HL-60 (cell line): ENCODE measurements at regions not wholly inside any gene's neighbourhood (a gene's known extent, or its start where the extent isn't known, plus 50 kb on each side); places are given as distances from the start of the nearest gene placed in this dataset.

ENCODE experiments used
- DNase-seq, 2 experiments: peaks; one replicate each; pipeline ENCODE4 v3.0.0-alpha.2; 2010 to 2020; ENCODE audit warnings: low read depth in 1 of 2, low spot score in 1 of 2
- H3K27ac ChIP-seq: fragments of 250-450 bp; sonication (Bioruptor Pico); replicated peaks from 2 replicates; pipeline ENCODE4 v1.5.1; 2020; ENCODE audit warnings: mild to moderate bottlenecking, moderate library complexity
- H3K27me3 ChIP-seq: fragments of 250-450 bp; sonication (Bioruptor Pico); 2 replicates; pipeline ENCODE4 v1.5.1; 2021; ENCODE audit warnings: mild to moderate bottlenecking, moderate library complexity; ENCODE audit not compliant: insufficient read depth, poor library complexity, severe bottlenecking
- H3K4me3 ChIP-seq: replicated peaks from 2 replicates; pipeline ENCODE4 v1.5.1; 2011; ENCODE audit warnings: mild to moderate bottlenecking, control low read depth, low read length; ENCODE audit not compliant: insufficient read depth
- CTCF ChIP-seq: IDR thresholded peaks from one replicate; pipeline ENCODE4 v1.5.1; 2011; ENCODE audit warnings: low read length, control low read depth, inconsistent platforms; ENCODE audit not compliant: insufficient read depth
- GABPA ChIP-seq: IDR thresholded peaks from 2 replicates; pipeline ENCODE4 v1.6.1; 2012; ENCODE audit warnings: low read depth
- POLR2AphosphoS5 ChIP-seq: IDR thresholded peaks from 2 replicates; pipeline ENCODE4 v1.6.1; 2012; ENCODE audit warnings: low read depth
- SPI1 ChIP-seq: IDR thresholded peaks from 2 replicates; pipeline ENCODE4 v1.6.1; 2012; ENCODE audit warnings: low read depth, mild to moderate bottlenecking, borderline replicate concordance
- TF ChIP-seq, protein P1 (sequence below): IDR thresholded peaks from 2 replicates; pipeline ENCODE4 v1.6.1; 2012; ENCODE audit warnings: low read depth; ENCODE audit not compliant: insufficient replicate concordance

DNA sequence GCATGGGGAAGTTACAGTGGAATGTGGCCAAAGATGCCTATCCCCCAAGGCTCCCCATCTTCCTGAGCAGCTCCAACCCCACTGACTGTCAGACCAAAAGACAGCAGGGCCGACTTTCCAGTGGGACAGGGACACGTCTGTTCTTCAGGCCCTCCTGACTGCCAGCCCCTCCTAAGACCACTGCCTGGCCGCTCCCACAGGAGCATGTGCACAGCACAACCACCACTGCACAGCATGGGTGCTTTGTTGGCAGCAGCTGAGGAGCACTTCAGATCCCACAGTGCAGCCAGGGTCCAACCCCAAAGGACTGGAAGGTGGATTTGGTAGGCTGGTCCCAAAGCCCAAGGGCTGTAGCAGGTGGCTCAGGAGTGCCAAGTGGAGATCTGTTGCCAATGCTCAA is 648.3 kb upstream of the BRINP3 start:
- H3K4me3 ChIP-seq = no peak overlapping the region
- H3K27ac ChIP-seq = no peak overlapping the region
- TF ChIP-seq, protein P1, sequence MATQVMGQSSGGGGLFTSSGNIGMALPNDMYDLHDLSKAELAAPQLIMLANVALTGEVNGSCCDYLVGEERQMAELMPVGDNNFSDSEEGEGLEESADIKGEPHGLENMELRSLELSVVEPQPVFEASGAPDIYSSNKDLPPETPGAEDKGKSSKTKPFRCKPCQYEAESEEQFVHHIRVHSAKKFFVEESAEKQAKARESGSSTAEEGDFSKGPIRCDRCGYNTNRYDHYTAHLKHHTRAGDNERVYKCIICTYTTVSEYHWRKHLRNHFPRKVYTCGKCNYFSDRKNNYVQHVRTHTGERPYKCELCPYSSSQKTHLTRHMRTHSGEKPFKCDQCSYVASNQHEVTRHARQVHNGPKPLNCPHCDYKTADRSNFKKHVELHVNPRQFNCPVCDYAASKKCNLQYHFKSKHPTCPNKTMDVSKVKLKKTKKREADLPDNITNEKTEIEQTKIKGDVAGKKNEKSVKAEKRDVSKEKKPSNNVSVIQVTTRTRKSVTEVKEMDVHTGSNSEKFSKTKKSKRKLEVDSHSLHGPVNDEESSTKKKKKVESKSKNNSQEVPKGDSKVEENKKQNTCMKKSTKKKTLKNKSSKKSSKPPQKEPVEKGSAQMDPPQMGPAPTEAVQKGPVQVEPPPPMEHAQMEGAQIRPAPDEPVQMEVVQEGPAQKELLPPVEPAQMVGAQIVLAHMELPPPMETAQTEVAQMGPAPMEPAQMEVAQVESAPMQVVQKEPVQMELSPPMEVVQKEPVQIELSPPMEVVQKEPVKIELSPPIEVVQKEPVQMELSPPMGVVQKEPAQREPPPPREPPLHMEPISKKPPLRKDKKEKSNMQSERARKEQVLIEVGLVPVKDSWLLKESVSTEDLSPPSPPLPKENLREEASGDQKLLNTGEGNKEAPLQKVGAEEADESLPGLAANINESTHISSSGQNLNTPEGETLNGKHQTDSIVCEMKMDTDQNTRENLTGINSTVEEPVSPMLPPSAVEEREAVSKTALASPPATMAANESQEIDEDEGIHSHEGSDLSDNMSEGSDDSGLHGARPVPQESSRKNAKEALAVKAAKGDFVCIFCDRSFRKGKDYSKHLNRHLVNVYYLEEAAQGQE = no peak
- no peak for TF ChIP-seq GABPA
- no peak for TF ChIP-seq POLR2AphosphoS5
- TF ChIP-seq CTCF = no peak
- TF ChIP-seq SPI1 = no peak
- no peak for DNase-seq
- no peaks in the 10 kb centered on the region for H3K27me3 ChIP-seq

DNA sequence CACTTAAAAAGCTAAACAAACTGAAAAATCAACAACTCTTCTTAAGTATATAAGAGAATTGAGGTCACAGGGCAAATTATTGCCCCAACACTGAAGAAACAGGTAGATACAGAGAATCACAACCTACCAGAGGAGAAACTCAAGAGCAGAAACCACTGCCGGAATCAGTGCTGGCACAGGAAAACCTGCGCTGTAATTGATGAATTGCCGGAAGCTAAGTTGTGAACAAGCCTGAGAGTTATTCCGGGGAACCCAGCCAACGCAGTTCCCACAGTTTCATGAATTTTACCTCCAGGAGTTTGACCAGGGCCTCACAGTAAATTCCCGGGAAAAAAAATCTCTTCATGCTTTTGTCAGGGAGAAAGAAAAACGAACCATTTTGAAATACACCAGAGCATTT is 657.1 kb upstream of the BRINP3 start:
- no peak for DNase-seq

DNA sequence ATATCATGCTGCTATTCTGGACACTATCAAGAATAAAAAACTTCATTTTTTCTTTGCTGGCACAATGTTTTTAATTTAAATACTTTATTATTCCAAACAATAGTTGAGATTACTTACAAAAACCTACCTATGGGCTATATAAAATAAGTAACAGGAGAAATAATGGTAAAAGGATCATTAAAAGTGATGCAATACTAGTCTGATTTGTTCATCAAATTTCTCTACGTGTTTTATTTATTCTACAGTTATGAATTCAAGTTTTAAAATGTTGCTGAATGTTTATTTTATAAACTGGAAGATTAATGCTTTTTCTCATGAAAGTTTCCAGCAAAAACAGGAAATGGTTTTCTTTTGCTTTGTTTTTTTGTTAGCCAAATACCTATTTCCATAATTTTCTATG is 662.4 kb upstream of the BRINP3 start:
- no peaks in the 10 kb centered on the region for H3K27me3 ChIP-seq
- no peak overlapping the region for H3K27ac ChIP-seq
- H3K4me3 ChIP-seq = no peak overlapping the region
- TF ChIP-seq, protein P1 = no peak
- TF ChIP-seq CTCF (no peak), SPI1 (no peak), POLR2AphosphoS5 (no peak), GABPA (no peak)
- DNase-seq = no peak

More for the DNA sequence above, 657.1 kb upstream of the BRINP3 start:
- H3K27ac ChIP-seq = no peak overlapping the region
- H3K27me3 ChIP-seq = no peaks in the 10 kb centered on the region
- H3K4me3 ChIP-seq = no peak overlapping the region
- no peak for TF ChIP-seq CTCF
- no peak for TF ChIP-seq SPI1
- TF ChIP-seq, protein P1 = no peak
- TF ChIP-seq POLR2AphosphoS5 = no peak
- no peak for TF ChIP-seq GABPA
